HL-60/S4 (cell line): ENCODE measurements at regions not wholly inside any gene's neighbourhood (a gene's known extent, or its start where the extent isn't known, plus 50 kb on each side); places are given as distances from the start of the nearest gene placed in this dataset.

ENCODE experiments used
- in situ Hi-C: fragments of 300-500 bp; cut with MboI; formaldehyde crosslinking; loops from 2 replicates; pipeline ENCODE4 v1.14.3; 2022; ENCODE audit warnings: low sequenced_read_pairs

DNA sequence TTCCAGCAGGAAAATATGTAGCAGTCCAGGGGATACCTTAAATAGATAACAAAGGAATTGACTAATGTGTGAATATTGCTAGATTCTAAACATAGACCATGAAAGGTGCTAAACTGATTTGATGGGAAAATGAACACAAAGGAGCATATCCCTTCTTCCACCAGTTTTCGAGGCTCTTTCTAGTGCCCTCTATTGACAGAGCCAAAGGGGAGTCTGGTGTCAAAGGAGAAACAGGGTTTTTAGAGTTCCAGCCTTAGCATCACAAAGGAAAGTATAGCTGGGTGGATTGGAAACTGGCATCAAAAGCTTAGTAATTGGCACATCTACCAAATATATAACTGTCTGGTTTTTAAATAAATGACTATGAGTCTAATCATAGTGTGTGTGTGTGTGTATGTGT, 636.8 kb downstream of the ETV1 start:
- in situ Hi-C loops, result no loop called here

DNA sequence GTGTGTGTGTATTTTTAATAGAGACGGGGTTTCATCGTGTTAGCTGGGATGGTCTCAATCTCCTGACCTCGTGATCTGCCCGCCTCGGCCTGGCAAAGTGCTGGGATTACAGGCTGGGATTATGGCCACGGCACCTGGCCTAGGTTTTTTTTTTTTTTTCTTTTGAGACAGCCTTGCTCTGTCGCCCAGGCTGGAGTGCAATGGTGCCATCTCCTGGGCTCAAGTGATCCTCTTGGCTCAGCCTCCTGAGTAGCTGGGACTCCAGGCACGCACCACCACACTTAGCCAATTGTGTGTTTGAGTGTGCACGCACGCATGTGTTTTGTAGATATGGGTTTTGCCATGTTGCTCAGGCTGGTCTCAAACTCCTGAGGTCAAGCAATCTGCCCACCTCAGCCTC, 629.8 kb downstream of the ETV1 start:
- in situ Hi-C loops, result no loop called here

DNA sequence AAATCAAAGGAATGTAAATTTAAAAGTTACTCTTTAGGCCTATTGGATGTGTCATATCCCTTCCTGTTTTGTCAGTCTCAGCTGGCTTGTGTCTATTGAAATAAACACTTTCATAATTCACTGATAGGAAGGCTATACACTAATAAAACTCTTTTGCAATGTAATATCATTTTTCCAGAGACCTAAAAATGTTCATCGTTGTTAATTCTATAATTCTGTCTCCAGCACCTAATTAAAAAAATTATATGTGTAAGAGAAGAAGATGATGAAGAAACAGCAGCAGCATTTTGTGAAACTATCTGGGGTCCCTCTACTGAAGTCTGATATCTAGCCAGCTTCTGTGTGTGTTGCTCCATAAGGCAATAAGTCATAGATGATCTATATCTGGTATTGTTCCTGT, 602.7 kb downstream of the ETV1 start:
- in situ Hi-C loops, result no loop called here

DNA sequence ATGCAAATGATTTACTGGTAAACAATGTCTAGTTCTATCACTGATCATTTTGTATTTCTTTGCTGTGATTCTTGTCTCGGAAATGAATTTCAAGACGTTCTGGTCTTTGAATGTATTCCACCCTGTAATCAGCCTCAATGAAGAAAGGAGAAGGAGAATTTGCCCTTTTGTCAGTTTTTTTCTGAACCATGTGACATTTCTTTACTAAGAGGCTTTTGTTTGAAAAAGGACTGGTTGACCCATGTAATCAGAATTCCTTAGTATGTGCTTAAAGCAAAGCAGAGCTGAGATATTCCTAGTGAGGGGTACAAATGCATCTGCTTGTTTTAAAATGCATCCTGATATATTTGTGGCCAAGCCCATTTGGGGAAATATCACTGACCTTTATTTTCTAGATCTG, 581.6 kb downstream of the ETV1 start:
- in situ Hi-C loops, result no loop called here

DNA sequence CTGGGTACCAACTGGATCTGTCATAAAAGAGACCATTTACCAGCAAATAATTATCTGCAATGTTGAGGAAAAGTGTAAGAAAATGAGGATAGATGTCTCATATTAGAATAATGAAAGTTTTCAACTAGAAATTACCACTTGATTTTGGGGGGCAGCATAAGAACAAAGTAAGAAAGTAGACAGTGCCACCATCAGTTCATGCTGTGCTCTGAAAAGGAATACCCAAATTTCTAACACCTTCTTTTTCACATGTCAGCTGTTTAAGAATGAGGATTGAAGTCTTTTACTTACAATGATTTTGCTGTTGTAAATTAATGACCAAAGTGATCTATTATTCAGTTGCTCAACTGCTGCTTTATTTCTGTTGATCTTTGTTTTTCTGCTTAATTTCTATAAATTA, 578.3 kb downstream of the ETV1 start:
- in situ Hi-C loops, result no loop called here

DNA sequence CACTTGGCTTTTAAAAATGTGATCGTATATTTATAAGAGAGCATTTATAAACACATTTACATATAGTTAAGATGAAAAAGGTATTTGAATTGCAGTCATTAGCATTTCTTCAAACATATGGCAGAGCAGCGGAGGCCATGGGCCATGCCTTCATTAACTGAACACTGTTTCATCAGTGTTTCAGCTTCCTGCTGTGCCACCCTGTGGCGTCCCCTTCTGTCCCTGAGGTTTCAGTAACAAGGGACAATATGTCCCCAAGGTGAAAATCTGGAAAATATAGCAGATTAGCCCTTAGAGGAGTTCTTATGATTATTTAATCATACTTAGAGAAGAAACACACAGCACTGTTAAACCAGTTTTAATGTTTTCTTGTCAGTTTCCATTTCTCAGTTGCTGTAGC, 577.8 kb downstream of the ETV1 start:
- in situ Hi-C loops, result no loop called here

DNA sequence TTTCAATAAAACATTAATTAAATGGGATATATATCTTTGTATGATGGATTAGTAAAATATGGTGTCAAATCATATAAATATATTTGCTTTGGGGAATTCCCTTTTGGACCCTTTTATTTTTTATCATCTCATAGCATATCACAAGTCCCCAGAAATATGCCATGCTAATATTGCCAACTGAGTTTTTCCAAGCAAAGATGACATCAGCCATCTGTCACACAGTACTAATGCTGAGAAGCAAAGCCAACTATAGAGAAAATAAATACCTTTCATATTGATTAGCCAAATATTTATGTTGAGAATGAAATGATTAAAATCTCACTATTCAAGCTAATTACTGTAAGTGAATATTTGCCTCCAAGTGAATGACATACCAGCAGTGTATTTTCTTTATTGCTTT, 575.3 kb downstream of the ETV1 start:
- in situ Hi-C loops, result no loop called here

DNA sequence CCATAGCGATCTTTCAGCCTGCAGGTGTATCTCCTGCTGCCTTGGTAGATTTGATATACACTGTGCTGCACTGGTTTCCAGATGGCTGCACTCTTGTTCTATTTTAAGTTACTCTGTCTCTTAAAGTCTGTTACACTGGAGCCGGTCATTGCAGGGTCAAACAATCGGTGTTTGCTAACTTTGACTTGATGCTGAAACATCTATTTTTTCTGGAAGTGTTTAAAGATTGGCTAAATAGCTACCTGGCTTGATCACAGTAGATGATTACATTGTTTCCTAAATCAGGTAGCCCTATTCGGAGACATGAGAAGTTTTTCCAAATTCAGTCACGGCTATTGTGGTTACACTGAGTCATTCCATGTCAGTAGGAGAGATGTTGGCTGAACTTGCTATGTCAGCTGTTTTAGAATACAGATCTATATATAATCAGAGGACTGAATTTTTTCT, 574.8 kb downstream of the ETV1 start:
- in situ Hi-C loops, result no loop called here

DNA sequence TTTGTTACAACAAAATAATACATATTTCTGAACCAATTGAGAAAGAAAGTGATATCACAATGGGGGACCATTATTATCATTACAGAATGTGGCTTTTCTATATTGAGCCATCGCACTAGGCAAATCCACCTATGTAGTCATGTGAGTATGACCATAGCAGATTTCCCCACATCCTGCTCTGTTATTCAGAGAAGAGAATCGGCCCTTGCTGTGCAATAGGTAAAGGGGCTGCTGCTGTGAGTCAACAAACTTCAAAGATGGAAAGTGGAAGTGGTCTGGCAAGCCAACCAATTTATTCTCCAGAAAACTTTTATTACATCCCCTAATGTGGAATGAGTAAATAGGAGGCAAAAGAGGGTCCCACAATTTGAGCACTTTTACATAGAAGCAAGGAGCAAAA, 573.4 kb downstream of the ETV1 start:
- in situ Hi-C loops, result no loop called here

DNA sequence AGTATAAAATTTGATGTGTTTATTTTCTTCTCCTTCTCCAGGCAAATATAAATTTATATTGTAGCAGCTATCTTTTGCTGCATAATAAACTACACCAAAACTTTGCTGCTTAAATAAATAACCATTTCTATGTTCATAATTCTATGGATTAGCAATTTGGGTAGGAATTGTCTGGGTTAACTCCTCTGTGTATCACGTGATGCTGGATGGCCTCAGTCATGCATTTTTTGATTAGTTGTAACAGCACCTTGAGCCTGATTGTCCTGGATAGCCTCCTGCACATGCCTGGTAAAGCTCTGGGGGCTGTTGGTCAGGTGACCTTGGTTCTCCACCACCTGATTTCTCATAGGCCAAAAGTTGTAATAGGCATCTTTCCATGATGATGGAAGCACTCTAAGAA, 572.9 kb downstream of the ETV1 start:
- in situ Hi-C loops, result no loop called here

DNA sequence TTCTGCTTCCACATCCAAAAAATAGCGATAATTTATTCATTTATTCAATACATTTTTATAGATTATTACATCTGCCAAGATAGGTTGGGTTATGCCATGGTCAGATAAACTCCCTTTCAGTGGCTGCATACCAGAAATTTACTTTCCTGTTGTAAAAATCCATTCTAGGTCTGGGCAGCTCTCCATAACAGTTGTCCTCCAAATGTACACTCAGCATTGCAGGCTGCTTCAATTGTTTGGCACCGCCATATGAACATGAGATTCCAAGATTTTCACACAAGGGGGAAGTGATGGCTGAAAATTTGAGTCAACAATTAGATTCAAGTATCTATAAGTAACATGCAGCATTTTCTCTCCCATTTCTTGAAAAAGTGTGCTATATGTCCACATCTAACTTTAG, 568.7 kb downstream of the ETV1 start:
- in situ Hi-C loops, result no loop called here

DNA sequence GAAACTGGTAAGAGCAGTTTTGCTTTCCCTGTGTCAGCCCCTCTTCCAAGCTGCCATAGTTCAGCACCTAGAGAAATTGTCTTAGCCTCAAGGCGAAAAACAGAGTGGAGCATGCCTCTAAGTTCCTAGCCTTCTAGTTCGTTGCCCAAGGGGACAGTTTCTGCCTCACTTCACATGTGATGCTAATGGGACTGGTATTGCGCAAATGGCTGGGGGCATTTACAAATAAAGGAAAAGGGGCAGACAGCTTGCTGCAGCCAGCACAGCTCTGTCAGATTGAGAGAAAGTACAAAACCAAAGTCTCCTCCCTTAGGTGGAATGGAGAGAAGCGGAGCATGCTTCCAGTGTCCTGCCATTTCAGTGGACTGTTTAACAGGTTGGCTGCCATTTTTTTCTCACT, 567.7 kb downstream of the ETV1 start:
- in situ Hi-C loops, result no loop called here

DNA sequence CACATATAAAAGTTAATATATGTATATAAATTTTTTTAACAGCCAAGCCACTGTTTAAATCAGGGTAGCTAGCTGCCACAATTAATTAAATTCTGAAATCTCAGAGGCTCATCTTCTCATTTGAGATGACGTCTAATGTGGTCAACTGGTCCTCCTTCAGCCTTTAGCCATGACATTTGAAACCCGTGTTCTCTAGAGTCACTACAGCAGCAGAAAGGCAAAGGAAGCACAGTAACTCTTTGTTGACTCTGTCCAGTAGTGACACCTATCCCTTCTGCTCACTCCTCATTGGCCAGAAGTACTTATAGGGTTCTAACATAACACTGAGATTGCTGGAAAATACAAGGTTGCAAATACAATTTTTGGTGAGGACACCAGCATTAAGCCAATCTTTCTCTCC, 555.5 kb downstream of the ETV1 start:
- in situ Hi-C loops, result no loop called here

DNA sequence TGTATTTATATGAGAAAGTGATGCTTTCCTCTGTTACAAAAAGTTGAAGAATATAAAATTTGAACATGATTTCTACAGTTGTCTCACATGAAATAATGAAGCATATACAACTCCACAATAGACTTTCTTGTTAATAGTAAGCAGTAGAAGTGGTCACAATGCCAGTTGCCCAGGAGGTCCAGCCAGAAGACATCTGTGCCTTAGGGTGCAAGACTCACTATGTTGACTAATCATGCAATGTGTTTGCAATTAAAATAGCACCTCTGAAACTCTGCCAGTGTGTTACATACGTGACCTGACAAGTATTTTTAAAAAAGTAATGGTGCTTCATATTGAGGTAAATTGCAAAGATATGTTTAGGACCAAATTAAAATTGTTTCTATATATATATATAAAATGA, 547.2 kb downstream of the ETV1 start:
- in situ Hi-C loops, result no loop called here

DNA sequence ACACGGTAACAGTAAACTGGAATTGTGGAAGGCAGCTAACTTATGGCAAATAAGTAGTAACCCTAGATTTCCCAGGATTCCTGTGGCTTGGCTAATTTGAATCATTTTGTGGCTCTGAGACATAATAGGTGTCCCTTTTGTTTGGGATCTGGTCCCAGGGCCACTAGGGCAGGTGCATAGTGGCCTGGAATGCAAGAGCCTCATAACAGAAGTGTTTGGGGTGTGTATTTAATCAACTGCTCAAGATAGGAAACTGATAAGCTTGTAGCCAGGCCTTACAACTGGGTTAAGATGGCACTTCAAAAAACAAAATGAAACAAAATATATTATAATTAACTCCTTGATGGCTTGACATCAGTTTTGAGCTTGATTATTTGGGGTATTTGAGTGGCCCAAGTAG, 541.8 kb downstream of the ETV1 start:
- in situ Hi-C loops, result no loop called here

DNA sequence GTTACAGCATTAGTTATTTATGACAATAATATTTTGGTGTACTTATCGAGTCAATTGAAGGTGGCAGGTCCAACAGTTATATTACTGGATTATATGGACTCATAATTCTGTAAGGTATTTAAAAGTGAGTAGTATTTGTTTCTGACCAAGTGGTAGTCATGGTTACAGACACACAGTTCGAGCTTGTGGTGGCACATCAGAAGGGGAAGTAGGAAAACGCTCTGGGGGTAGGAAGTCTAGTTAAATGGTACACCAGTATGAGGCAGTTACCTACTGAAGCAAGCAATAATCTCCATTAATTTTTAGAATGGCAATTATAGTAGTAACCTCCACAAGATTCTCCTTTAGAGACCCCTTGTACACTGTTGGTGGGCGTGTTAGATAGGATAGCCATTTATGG, 541.2 kb downstream of the ETV1 start:
- in situ Hi-C loops, result no loop called here

DNA sequence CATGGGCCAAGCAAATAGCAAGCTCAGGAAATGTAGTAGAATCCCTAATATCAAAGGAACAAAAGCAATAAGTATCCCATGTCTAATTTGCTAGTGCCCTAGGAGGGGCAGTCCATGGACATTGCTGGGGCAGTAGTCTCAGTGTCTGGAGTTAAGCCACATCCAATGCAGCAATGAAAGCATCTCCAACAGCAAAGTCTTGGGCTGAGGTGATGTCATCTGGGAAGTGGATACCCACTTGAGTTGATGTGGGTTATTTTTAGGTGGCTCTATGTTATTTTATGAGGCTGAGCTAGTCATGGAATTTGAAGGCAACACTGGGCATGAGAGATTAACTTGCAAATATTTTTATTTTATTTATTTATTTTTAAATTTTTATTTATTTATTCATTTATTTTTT, 540.0 kb downstream of the ETV1 start:
- in situ Hi-C loops, result no loop called here

DNA sequence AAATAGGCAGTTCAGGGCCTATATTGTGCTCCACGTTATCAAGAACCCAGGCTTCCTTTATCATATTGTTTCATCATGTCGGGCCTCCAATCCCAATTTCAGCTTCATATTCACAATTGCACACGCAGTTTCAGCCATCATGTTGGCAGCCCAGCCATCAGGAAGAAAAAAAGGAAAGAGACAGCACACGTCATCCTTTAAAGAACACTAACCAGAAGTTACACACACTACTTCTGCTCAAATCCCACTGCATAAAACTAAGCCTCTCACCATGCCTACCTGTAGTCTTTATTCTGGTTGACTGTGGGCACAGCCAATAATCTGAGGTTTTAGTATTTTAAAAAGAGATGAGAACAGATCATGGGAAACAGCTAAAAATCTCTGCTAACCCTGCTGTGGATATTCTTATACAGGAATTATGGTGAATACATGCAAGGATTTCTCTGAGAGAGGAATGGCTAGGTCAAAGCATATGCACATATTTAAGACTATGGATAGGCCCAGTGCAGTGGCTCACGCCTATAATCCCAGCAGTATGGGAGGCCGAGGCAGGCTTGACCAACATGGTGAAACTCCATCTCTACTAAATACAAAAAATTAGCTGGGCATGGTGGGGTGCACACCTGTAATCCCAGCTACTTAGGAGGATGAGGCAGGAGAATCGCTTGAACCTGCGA, 534.4 kb downstream of the ETV1 start:
- in situ Hi-C loops, result no loop called here

DNA sequence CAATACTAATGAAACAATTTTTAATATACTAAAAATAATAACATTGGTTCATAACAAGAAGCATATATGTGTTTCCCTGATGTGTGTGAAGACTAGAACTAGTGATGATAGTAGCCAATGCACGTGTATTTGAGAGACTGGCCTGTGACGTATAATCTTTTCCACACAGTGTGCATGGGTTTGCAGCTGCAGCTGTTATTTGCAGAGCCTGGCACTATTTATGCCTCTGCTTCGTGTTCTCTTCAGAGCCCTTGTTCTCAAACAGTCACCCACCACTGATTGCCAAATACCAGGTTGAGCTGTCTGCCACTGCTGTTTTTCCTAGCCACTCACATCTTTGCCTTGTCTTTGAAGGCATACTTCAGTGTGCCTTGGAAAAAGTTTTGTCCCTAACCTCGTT, 531.7 kb downstream of the ETV1 start:
- in situ Hi-C loops, result no loop called here

DNA sequence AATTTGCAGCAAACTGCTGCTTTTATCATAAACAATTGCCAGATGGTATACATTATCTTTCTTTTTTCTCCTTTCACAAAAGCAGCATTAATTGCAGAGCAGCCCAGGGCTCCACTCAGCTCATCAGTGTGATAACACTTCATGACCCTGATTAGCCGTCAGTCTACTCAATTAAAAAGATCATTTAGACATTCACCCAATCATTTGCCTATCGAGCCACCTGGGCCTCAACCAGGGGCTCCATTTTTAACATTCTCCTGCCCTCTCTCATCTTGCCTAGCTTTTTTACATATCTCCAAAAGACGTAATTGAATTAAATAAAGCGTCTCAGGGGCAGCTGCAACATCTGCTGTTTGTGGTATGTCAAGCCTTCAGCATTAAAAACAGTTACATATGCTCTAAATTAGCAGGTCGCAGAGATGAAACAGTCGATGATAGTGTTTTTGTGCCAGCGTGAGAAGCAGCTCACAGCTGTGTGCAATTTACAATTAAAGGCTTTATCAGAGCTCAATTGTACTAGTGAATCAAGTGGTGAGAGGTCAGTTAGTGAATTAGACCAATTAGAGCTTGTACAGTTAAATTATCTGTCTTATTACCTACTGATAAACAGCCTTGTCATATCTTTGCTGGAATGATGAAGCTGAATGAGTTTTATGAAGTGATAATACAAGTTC, 522.5 kb downstream of the ETV1 start:
- in situ Hi-C loops, result no loop called here

DNA sequence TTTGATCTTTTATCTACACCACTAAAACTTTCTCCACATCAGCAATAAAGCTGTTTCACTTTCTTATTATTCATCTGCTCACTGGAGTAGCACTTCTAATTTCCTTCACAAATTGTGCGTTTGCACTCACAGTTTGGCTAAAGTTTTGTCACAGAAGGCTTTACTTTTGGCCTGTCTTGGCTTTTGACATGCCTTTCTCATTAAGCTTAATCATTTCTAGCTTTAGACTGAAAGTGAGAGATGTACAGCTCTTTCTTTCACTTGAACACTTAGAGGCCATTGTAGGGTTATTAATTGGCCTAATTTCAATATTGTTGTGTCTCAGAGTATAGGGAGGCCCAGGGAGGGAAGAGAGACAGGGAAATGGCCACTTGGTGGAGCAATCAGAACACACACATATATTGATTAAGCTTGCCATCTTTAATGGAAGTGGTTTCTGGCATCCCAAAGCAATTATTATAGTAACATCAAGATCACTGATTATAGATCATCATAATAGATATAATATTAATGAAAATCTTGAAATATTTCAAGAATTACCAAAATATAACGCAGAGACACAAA, 512.5 kb downstream of the ETV1 start:
- in situ Hi-C loops, result no loop called here

DNA sequence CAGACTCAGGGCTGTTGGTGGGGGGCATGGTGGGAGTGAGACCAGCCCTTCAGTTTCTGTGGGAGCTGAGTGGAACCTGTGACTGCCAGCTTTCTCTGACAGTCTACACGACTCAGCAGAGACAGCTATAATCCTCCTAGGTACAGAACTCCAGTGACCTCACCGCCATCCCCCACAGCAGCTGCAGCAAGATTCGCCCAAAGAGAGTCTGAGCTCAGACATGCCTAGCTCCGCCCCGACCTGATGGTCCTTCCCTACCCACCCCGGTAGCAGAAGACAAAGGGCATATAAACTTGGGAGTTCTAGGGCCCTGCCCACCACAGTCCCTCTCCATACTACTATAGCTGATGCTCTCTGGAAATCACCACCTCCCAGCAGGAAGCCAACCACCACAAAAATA, 500.1 kb downstream of the ETV1 start:
- in situ Hi-C loops, result no loop called here

DNA sequence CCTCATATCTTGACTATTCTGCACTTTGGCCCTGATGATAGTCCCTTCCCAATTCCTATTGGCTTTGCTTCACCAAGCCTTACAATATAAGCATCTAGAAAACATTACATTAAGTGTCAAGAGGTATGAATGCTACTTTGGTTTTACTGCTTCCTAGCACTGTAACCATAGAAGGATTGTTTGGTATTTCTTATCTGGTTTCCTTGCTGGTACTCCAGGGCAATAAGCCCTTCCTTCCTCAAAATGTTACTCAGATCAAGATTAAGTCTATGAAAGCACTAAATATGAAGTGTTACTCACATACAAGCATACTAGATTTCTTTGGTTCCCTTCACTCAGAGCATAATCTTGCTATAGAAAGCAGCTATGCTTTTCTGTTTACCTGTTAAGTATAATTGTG, 492.5 kb downstream of the ETV1 start:
- in situ Hi-C loops, result no loop called here
